Type B pancreatic cell (in vitro differentiated cells): ENCODE measurements at regions not wholly inside any gene's neighbourhood (a gene's known extent, or its start where the extent isn't known, plus 50 kb on each side); places are given as distances from the start of the nearest gene placed in this dataset.

Experiments
- DNase-seq: peaks from one replicate; pipeline ENCODE4 v3.0.0; 2021; ENCODE audit warnings: mixed read lengths; ENCODE audit not compliant: unreplicated experiment; ENCODE audit errors: extremely low spot score
- H3K27ac Mint-ChIP-seq: 2 replicates; pipeline ENCODE4 v1.8.0; 2021; ENCODE audit warnings: mild to moderate bottlenecking, mixed read lengths
- H3K27me3 Mint-ChIP-seq: 2 replicates; pipeline ENCODE4 v1.8.0; 2021; ENCODE audit warnings: mixed read lengths
- H3K36me3 Mint-ChIP-seq: 2 replicates; pipeline ENCODE4 v1.8.0; 2021; ENCODE audit warnings: mixed read lengths
- H3K4me1 Mint-ChIP-seq: one replicate; pipeline ENCODE4 v1.8.0; 2021; ENCODE audit warnings: mixed read lengths; ENCODE audit not compliant: unreplicated experiment
- H3K4me3 Mint-ChIP-seq: 2 replicates; pipeline ENCODE4 v1.8.0; 2021; ENCODE audit warnings: mild to moderate bottlenecking, mixed read lengths
- H3K9me3 Mint-ChIP-seq: 2 replicates; pipeline ENCODE4 v1.8.0; 2021; ENCODE audit warnings: mixed read lengths
- CTCF ChIP-seq: fragments of 200-600 bp; sonication (generic); conservative IDR thresholded peaks from 2 replicates; pipeline ENCODE4 v1.5.0; 2021; ENCODE audit warnings: antibody characterized with exemption, mild to moderate bottlenecking

- no peak for DNase-seq
- Mint-ChIP-seq H3K27ac (no peak overlapping the region), H3K4me1 (no peaks in the 10 kb centered on the region), H3K36me3 (no peaks in the 10 kb centered on the region), H3K27me3 (no peaks in the 10 kb centered on the region), H3K9me3 (peaks cover 6% of the 10 kb centered on the region), H3K4me3 (no peak overlapping the region)
- no peak for TF ChIP-seq CTCF
Observed at GRCh38 chrX:149221230-149221629, 283.9 kb downstream of the IDS start.

GRCh38 chrX:149213264-149213663 is 291.8 kb downstream of the IDS start:
- no peak for DNase-seq
- no peaks in the 10 kb centered on the region for H3K9me3 Mint-ChIP-seq
- peaks cover 4% of the 10 kb centered on the region for H3K4me1 Mint-ChIP-seq
- no peak overlapping the region for H3K27ac Mint-ChIP-seq
- no peaks in the 10 kb centered on the region for H3K27me3 Mint-ChIP-seq
- no peak for TF ChIP-seq CTCF
- no peaks in the 10 kb centered on the region for H3K36me3 Mint-ChIP-seq
- no peak overlapping the region for H3K4me3 Mint-ChIP-seq

- Mint-ChIP-seq H3K4me1 (peaks cover 4% of the 10 kb centered on the region), H3K4me3 (no peak overlapping the region), H3K36me3 (no peaks in the 10 kb centered on the region), H3K9me3 (no peaks in the 10 kb centered on the region), H3K27ac (no peak overlapping the region), H3K27me3 (no peaks in the 10 kb centered on the region)
- TF ChIP-seq CTCF = no peak
- no peak for DNase-seq
Observed at GRCh38 chrX:149208307-149208706, 296.8 kb downstream of the IDS start.

- no peak for DNase-seq
- Mint-ChIP-seq H3K4me1 (no peaks in the 10 kb centered on the region), H3K9me3 (no peaks in the 10 kb centered on the region), H3K27me3 (no peaks in the 10 kb centered on the region), H3K36me3 (no peaks in the 10 kb centered on the region), H3K27ac (no peak overlapping the region), H3K4me3 (no peak overlapping the region)
- TF ChIP-seq CTCF = no peak
Observed at GRCh38 chrX:149207518-149207917, 297.6 kb downstream of the IDS start.

- Mint-ChIP-seq H3K27ac (no peak overlapping the region), H3K4me1 (no peaks in the 10 kb centered on the region), H3K4me3 (no peak overlapping the region), H3K27me3 (no peaks in the 10 kb centered on the region), H3K36me3 (no peaks in the 10 kb centered on the region), H3K9me3 (no peaks in the 10 kb centered on the region)
- no peak for DNase-seq
- TF ChIP-seq CTCF = no peak
Observed at GRCh38 chrX:149205937-149206336, 299.2 kb downstream of the IDS start.

- H3K9me3 Mint-ChIP-seq = no peaks in the 10 kb centered on the region
Observed at GRCh38 chrX:149205081-149205480, 300.0 kb downstream of the IDS start.

More at GRCh38 chrX:149205081-149205480, 300.0 kb downstream of the IDS start:
- Mint-ChIP-seq H3K36me3 (no peaks in the 10 kb centered on the region), H3K27me3 (no peaks in the 10 kb centered on the region), H3K4me3 (no peak overlapping the region), H3K27ac (no peak overlapping the region), H3K4me1 (no peaks in the 10 kb centered on the region)
- no peak for TF ChIP-seq CTCF
- no peak for DNase-seq
